GM12878 (cell line): ENCODE measurements at regions not wholly inside any gene's neighbourhood (a gene's known extent, or its start where the extent isn't known, plus 50 kb on each side); places are given as distances from the start of the nearest gene placed in this dataset.

ENCODE experiments used
- BACH1 ChIP-seq: fragments of 450-650 bp; IDR thresholded peaks from 2 replicates; pipeline ENCODE4 v1.6.1; 2017; ENCODE audit warnings: mild to moderate bottlenecking, borderline replicate concordance
- BRCA1 ChIP-seq: IDR thresholded peaks from 2 replicates; pipeline ENCODE4 v1.6.1; 2011; ENCODE audit warnings: low read depth, low read length, improper control_type of control experiment
- CBX3 ChIP-seq: fragments of 200-600 bp; sonication (generic); IDR thresholded peaks from 2 replicates; pipeline ENCODE4 v1.6.1; 2016; ENCODE audit warnings: low read depth, borderline replicate concordance
- CEBPB ChIP-seq, 2 experiments: fragments of 150-350 bp in 1 of 2; IDR thresholded peaks; 2 replicates each; pipeline ENCODE4 v1.6.1; 2012 to 2014; ENCODE audit warnings: low read depth in 2 of 2, low read length in 2 of 2, borderline replicate concordance in 1 of 2, inconsistent platforms in 1 of 2
- CTCF ChIP-seq, 3 experiments: IDR thresholded peaks in 2 of 3; conservative IDR thresholded peaks in 1 of 3; 2 replicates each; pipeline ENCODE4 v1.5.1; 2011; ENCODE audit warnings: low read depth in 3 of 3, low read length in 3 of 3, mild to moderate bottlenecking in 3 of 3, control low read depth in 2 of 3, moderate library complexity in 2 of 3, inconsistent platforms in 1 of 3, mixed read lengths in 1 of 3; ENCODE audit not compliant: control insufficient read depth in 2 of 3, insufficient read depth in 1 of 3; ENCODE audit errors: extremely low read depth in 1 of 3
- POLR2A ChIP-seq: IDR thresholded peaks from 2 replicates; pipeline ENCODE4 v1.6.1; 2011; ENCODE audit warnings: low read depth, mild to moderate bottlenecking, low read length
- RELA ChIP-seq: fragments of 450-650 bp; IDR thresholded peaks from 2 replicates; pipeline ENCODE4 v1.8.0; 2014; ENCODE audit warnings: borderline replicate concordance; ENCODE audit not compliant: partially characterized antibody
- SIN3A ChIP-seq: IDR thresholded peaks from 2 replicates; pipeline ENCODE4 v1.6.1; 2012; ENCODE audit warnings: low read depth, low read length, improper control_type of control experiment
- SP1 ChIP-seq: IDR thresholded peaks from one replicate; pipeline ENCODE4 v1.6.1; 2011; ENCODE audit warnings: low read depth, low read length
- SPI1 ChIP-seq: IDR thresholded peaks from 2 replicates; pipeline ENCODE4 v1.6.1; 2011; ENCODE audit warnings: low read depth, mild to moderate bottlenecking, low read length, moderate library complexity, borderline replicate concordance; ENCODE audit not compliant: insufficient read depth
- TCF7 ChIP-seq: IDR thresholded peaks from 2 replicates; pipeline ENCODE4 v1.6.1; 2014; ENCODE audit warnings: antibody characterized with exemption, borderline replicate concordance
- ZZZ3 ChIP-seq: IDR thresholded peaks from 2 replicates; pipeline ENCODE4 v1.6.1; 2011; ENCODE audit warnings: low read depth; ENCODE audit not compliant: control insufficient read depth, insufficient read length
- TF ChIP-seq, protein P1 (sequence below): IDR thresholded peaks from 2 replicates; pipeline ENCODE4 v1.6.1; 2012; ENCODE audit warnings: low read depth, low read length, improper control_type of control experiment

DNA sequence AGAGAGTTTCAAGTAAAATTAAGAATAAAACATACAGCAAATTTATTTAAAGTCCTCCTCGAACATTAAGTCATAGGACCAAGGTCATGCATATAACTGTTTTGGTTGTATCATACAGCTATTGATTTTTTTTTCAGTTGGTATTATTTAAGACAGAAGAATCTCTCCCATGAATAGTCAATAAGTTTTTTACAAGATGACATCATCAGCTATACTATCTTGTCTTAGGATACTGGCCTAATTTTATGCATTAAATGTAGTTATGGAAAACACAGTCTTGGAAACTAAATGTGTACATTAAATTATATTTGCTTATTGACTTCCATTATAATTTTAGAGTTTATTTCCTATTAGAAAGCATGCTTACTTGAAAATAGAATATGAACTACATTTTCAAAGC lies 755.9 kb downstream of the PCDH19 start:
- TF ChIP-seq CEBPB (IDR thresholded peaks at IDR 0.05; ENCODE audit: borderline replicate concordance in 1 of 2, low read depth in 2 of 2, low read length in 2 of 2), result no peak
- TF ChIP-seq, protein P1, sequence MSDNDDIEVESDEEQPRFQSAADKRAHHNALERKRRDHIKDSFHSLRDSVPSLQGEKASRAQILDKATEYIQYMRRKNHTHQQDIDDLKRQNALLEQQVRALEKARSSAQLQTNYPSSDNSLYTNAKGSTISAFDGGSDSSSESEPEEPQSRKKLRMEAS, result no peak
- no peak for TF ChIP-seq CTCF (IDR thresholded peaks at IDR 0.05 in 2 of 3, conservative IDR thresholded peaks at IDR 0.05 in 1 of 3; ENCODE audit: control insufficient read depth in 2 of 3, extremely low read depth in 1 of 3, insufficient read depth in 1 of 3, low read depth in 3 of 3, low read length in 3 of 3)
- no peak for TF ChIP-seq ZZZ3
- no peak for TF ChIP-seq SP1
- no peak for TF ChIP-seq POLR2A
- TF ChIP-seq BACH1, result no peak
- TF ChIP-seq SPI1, result no peak
- TF ChIP-seq CBX3, result no peak
- no peak for TF ChIP-seq RELA
- no peak for TF ChIP-seq TCF7
- TF ChIP-seq BRCA1, result no peak
- no peak for TF ChIP-seq SIN3A
